ENCODE measurements at regions not wholly inside any gene's neighbourhood (a gene's known extent, or its start where the extent isn't known, plus 50 kb on each side); places are given as distances from the start of the nearest gene placed in this dataset.
"Not testable (repeated sequence)": the region's sequence is repeated elsewhere in the genome, so short reads cannot be mapped to it uniquely, and the experiment has no call there.

DNA sequence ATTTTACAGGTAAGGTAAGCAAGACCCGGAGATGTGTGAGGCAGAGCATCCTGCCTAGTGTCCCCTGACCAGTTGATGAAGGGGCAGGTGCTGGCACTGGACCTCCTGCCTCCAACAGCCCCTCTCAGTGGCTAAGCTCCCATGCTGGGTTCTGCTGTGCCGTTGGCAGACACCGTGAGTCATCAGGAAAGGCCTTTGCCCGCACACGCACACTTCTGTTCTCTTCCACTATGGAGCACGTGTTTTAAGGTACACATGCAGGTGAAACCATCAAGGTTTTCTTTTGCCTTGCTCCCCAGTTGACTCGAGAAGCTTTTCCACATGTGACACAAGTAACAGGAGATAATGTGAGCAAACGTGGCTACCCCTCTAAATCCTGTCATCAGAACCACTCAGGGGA, 207.9 kb downstream of the RRAGC start:
- TF ChIP-seq, protein P1, sequence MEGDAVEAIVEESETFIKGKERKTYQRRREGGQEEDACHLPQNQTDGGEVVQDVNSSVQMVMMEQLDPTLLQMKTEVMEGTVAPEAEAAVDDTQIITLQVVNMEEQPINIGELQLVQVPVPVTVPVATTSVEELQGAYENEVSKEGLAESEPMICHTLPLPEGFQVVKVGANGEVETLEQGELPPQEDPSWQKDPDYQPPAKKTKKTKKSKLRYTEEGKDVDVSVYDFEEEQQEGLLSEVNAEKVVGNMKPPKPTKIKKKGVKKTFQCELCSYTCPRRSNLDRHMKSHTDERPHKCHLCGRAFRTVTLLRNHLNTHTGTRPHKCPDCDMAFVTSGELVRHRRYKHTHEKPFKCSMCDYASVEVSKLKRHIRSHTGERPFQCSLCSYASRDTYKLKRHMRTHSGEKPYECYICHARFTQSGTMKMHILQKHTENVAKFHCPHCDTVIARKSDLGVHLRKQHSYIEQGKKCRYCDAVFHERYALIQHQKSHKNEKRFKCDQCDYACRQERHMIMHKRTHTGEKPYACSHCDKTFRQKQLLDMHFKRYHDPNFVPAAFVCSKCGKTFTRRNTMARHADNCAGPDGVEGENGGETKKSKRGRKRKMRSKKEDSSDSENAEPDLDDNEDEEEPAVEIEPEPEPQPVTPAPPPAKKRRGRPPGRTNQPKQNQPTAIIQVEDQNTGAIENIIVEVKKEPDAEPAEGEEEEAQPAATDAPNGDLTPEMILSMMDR (IDR thresholded peaks at IDR 0.05): no peak
- TF ChIP-seq EZH2 (IDR thresholded peaks at IDR 0.05): no peak
- no peak for TF ChIP-seq EZH2phosphoT487 (IDR thresholded peaks at IDR 0.05)
- Histone ChIP-seq H3K36me3 (no peaks in the 10 kb centered on the region), H3K27ac (no peak overlapping the region), H3K9me3 (ENCODE audit: low read depth) (no peaks in the 10 kb centered on the region), H3F3A (ENCODE audit: low read depth) (peaks cover under 1% of the 10 kb centered on the region), H3K4me1 (peaks cover 3% of the 10 kb centered on the region), H3K4me3 (no peak overlapping the region), H3K9ac (no peak overlapping the region), H3K27me3 (no peaks in the 10 kb centered on the region), H4K20me1 (ENCODE audit: low read depth) (no peaks in the 10 kb centered on the region), H2AFZ (replicated peaks) (no peak overlapping the region), H3K79me2 (ENCODE audit: low read depth) (no peaks in the 10 kb centered on the region), H3K4me2 (no peak overlapping the region)
- no peak for DNase-seq (ENCODE audit: low spot score)
- no peak overlapping the region for H3K27ac Mint-ChIP-seq
- H3K27me3 Mint-ChIP-seq (ENCODE audit: insufficient read depth, low read depth): peaks cover 5% of the 10 kb centered on the region
- no peaks in the 10 kb centered on the region for H3K36me3 Mint-ChIP-seq
- no peak overlapping the region for H3K4me3 Mint-ChIP-seq
- no peaks in the 10 kb centered on the region for H3K9me3 Mint-ChIP-seq
- peaks cover 5% of the 10 kb centered on the region for H3K4me1 Mint-ChIP-seq

DNA sequence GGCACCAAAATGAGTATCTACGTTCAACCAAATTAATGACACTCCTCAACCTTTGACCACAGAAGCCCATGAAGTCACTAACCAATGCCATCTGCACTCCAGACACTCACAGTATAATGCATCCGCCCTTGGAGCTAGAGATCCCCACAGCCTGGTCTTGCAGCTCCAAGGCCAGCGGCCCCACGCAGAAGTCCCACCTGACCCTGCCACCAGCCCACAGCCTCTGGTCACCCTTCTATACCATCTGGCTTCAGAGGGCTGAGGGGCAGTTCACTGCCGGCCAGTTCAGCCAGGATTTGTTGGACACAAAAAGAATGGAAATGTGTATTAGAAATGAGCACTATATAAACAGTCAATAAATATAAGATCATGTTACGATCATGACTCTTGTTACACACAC, 211.2 kb downstream of the RRAGC start:
- TF ChIP-seq EZH2 (IDR thresholded peaks at IDR 0.05) (no peak), EZH2phosphoT487 (IDR thresholded peaks at IDR 0.05) (no peak)
- TF ChIP-seq, protein P1 (IDR thresholded peaks at IDR 0.05): no peak
- no peaks in the 10 kb centered on the region for H3K9me3 Mint-ChIP-seq
- H3K27me3 ChIP-seq: no peaks in the 10 kb centered on the region
- no peaks in the 10 kb centered on the region for H3K79me2 ChIP-seq (ENCODE audit: low read depth)
- H3K36me3 ChIP-seq: no peaks in the 10 kb centered on the region
- no peak overlapping the region for H3K27ac ChIP-seq
- no peak for DNase-seq (ENCODE audit: low spot score)
- no peaks in the 10 kb centered on the region for H4K20me1 ChIP-seq (ENCODE audit: low read depth)
- no peaks in the 10 kb centered on the region for H3K4me1 ChIP-seq
- no peak overlapping the region for H3K9ac ChIP-seq
- no peaks in the 10 kb centered on the region for H3K36me3 Mint-ChIP-seq
- no peaks in the 10 kb centered on the region for H3K4me1 Mint-ChIP-seq
- peaks cover 8% of the 10 kb centered on the region for H3K27me3 Mint-ChIP-seq (ENCODE audit: insufficient read depth, low read depth)
- no peaks in the 10 kb centered on the region for H3F3A ChIP-seq (ENCODE audit: low read depth)
- no peak overlapping the region for H3K4me3 ChIP-seq
- no peak overlapping the region for H3K4me2 ChIP-seq
- H2AFZ ChIP-seq (replicated peaks): no peak overlapping the region
- no peak overlapping the region for H3K27ac Mint-ChIP-seq
- no peak overlapping the region for H3K4me3 Mint-ChIP-seq
- H3K9me3 ChIP-seq (ENCODE audit: low read depth): no peaks in the 10 kb centered on the region

DNA sequence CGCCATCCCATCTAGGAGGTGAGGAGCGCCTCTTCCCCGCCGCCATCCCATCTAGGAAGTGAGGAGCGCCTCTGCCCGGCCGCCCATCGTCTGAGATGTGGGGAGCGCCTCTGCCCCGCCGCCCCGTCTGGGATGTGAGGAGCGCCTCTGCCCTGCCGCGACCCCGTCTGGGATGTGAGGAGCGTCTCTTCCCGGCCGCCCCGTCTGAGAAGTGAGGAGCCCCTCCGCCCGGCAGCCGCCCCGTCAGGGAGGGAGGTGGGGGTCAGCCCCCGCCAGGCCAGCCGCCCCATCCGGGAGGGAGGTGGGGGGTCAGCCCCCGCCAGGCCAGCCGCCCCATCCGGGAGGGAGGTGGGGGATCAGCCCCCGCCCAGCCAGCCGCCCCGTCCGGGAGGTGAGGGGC, 212.2 kb downstream of the RRAGC start:
- H3K4me1 Mint-ChIP-seq: not testable (repeated sequence)

DNA sequence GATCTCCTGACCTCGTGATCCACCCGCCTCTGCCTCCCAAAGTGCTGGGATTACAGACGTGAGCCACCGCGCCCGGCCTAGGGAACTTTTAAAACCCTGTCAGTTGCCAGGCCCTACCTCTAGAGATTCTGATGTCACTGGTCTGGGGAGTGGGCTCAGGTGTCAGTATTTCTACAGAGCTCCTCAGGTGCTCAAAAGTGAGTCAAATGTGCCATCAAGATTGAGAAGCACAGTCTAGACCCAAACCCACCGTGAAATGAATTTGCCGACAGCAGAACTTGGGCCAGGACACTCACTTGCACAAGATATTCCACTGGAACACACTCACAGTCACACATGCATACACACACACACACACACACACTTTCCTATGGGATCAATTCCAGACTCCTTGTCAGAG, 215.5 kb downstream of the RRAGC start:
- Histone ChIP-seq H3K9me3 (ENCODE audit: low read depth) (no peaks in the 10 kb centered on the region), H3K27ac (no peak overlapping the region), H3K4me2 (no peak overlapping the region), H3K27me3 (no peaks in the 10 kb centered on the region), H3K4me1 (no peaks in the 10 kb centered on the region), H3K36me3 (no peaks in the 10 kb centered on the region), H4K20me1 (ENCODE audit: low read depth) (no peaks in the 10 kb centered on the region), H3K9ac (no peak overlapping the region), H3K4me3 (no peak overlapping the region), H3F3A (ENCODE audit: low read depth) (no peaks in the 10 kb centered on the region), H3K79me2 (ENCODE audit: low read depth) (no peaks in the 10 kb centered on the region), H2AFZ (replicated peaks) (no peak overlapping the region)
- DNase-seq (ENCODE audit: low spot score): no peak
- Mint-ChIP-seq H3K4me3 (no peak overlapping the region), H3K9me3 (peaks cover 3% of the 10 kb centered on the region), H3K27me3 (ENCODE audit: insufficient read depth, low read depth) (peaks cover 8% of the 10 kb centered on the region), H3K4me1 (no peaks in the 10 kb centered on the region), H3K36me3 (no peaks in the 10 kb centered on the region), H3K27ac (no peak overlapping the region)
- TF ChIP-seq EZH2phosphoT487 (IDR thresholded peaks at IDR 0.05) (no peak), EZH2 (IDR thresholded peaks at IDR 0.05) (no peak)
- TF ChIP-seq, protein P1 (IDR thresholded peaks at IDR 0.05): no peak

More for the DNA sequence above, 212.2 kb downstream of the RRAGC start:
- not testable (repeated sequence) for H3K36me3 ChIP-seq; H3K27ac Mint-ChIP-seq; H3F3A ChIP-seq (ENCODE audit: low read depth); H4K20me1 ChIP-seq (ENCODE audit: low read depth); H3K9ac ChIP-seq; H3K27ac ChIP-seq; H3K4me3 Mint-ChIP-seq; H3K4me1 ChIP-seq; H3K4me3 ChIP-seq; H3K27me3 Mint-ChIP-seq (ENCODE audit: insufficient read depth, low read depth); H3K27me3 ChIP-seq; H3K36me3 Mint-ChIP-seq; H2AFZ ChIP-seq (replicated peaks); H3K9me3 ChIP-seq (ENCODE audit: low read depth); H3K9me3 Mint-ChIP-seq; DNase-seq (ENCODE audit: low spot score); H3K4me2 ChIP-seq; H3K79me2 ChIP-seq (ENCODE audit: low read depth)
